HEK293 (cell line): ENCODE measurements at regions not wholly inside any gene's neighbourhood (a gene's known extent, or its start where the extent isn't known, plus 50 kb on each side); places are given as distances from the start of the nearest gene placed in this dataset.

Experiments
- CTCF ChIP-seq: fragments of 450-650 bp; formaldehyde crosslinking; IDR thresholded peaks from 2 replicates; pipeline ENCODE4 v1.5.1; 2016; ENCODE audit warnings: missing biosample characterization, missing genetic modification characterization
- ELK4 ChIP-seq: IDR thresholded peaks from 2 replicates; pipeline ENCODE4 v1.6.1; 2011; ENCODE audit warnings: mild to moderate bottlenecking, low read depth, low read length, borderline replicate concordance
- FEZF1 ChIP-seq: fragments of 450-650 bp; formaldehyde crosslinking; IDR thresholded peaks from 2 replicates; pipeline ENCODE4 v1.5.1; 2016; ENCODE audit warnings: missing biosample characterization, missing genetic modification characterization
- GLI2 ChIP-seq: fragments of 450-650 bp; formaldehyde crosslinking; IDR thresholded peaks from 2 replicates; pipeline ENCODE4; 2017; ENCODE audit warnings: missing biosample characterization, missing genetic modification characterization, low read depth, borderline replicate concordance
- KLF7 ChIP-seq: fragments of 450-650 bp; formaldehyde crosslinking; IDR thresholded peaks from 2 replicates; pipeline ENCODE4 v1.5.1; 2016; ENCODE audit warnings: missing biosample characterization, missing genetic modification characterization, borderline replicate concordance
- KLF9 ChIP-seq: fragments of 450-650 bp; formaldehyde crosslinking; IDR thresholded peaks from 2 replicates; pipeline ENCODE4 v1.5.1; 2016; ENCODE audit warnings: missing biosample characterization, missing genetic modification characterization, low read depth
- SP3 ChIP-seq: fragments of 450-650 bp; formaldehyde crosslinking; IDR thresholded peaks from 2 replicates; pipeline ENCODE4 v1.5.1; 2016; ENCODE audit warnings: missing biosample characterization, missing genetic modification characterization
- TRIM28 ChIP-seq: IDR thresholded peaks from 2 replicates; pipeline ENCODE4 v1.6.1; 2011; ENCODE audit warnings: low read length, control low read depth, borderline replicate concordance
- ZBTB44 ChIP-seq: fragments of 450-650 bp; IDR thresholded peaks from 2 replicates; pipeline ENCODE4 v1.5.1; 2018; ENCODE audit warnings: missing biosample characterization, mild to moderate bottlenecking, missing genetic modification characterization
- ZBTB48 ChIP-seq: fragments of 450-650 bp; formaldehyde crosslinking; IDR thresholded peaks from 2 replicates; pipeline ENCODE4 v1.5.1; 2016; ENCODE audit warnings: missing biosample characterization, missing genetic modification characterization
- ZFP37 ChIP-seq: fragments of 450-650 bp; formaldehyde crosslinking; IDR thresholded peaks from 2 replicates; pipeline ENCODE4 v1.5.1; 2016; ENCODE audit warnings: missing biosample characterization, missing genetic modification characterization
- ZIC2 ChIP-seq: fragments of 450-650 bp; formaldehyde crosslinking; IDR thresholded peaks from 2 replicates; pipeline ENCODE4 v1.5.1; 2016; ENCODE audit warnings: missing biosample characterization, missing genetic modification characterization
- ZNF157 ChIP-seq: fragments of 450-650 bp; formaldehyde crosslinking; IDR thresholded peaks from 2 replicates; pipeline ENCODE4 v1.5.1; 2016; ENCODE audit warnings: missing biosample characterization, missing genetic modification characterization
- ZNF169 ChIP-seq: fragments of 450-650 bp; formaldehyde crosslinking; IDR thresholded peaks from 2 replicates; pipeline ENCODE4 v1.5.1; 2016; ENCODE audit warnings: missing biosample characterization, missing genetic modification characterization
- ZNF2 ChIP-seq: fragments of 450-650 bp; formaldehyde crosslinking; IDR thresholded peaks from 2 replicates; pipeline ENCODE4 v1.5.1; 2016; ENCODE audit warnings: missing biosample characterization, missing genetic modification characterization
- ZNF26 ChIP-seq: fragments of 450-650 bp; formaldehyde crosslinking; IDR thresholded peaks from 2 replicates; pipeline ENCODE4 v1.5.1; 2016; ENCODE audit warnings: missing biosample characterization, missing genetic modification characterization
- ZNF266 ChIP-seq: fragments of 450-650 bp; formaldehyde crosslinking; IDR thresholded peaks from 2 replicates; pipeline ENCODE4 v1.5.1; 2016; ENCODE audit warnings: missing biosample characterization, missing genetic modification characterization, low read depth
- ZNF311 ChIP-seq: fragments of 450-650 bp; formaldehyde crosslinking; IDR thresholded peaks from 2 replicates; pipeline ENCODE4 v1.5.1; 2017; ENCODE audit warnings: missing biosample characterization, missing genetic modification characterization, borderline replicate concordance
- ZNF341 ChIP-seq: fragments of 450-650 bp; formaldehyde crosslinking; IDR thresholded peaks from 2 replicates; pipeline ENCODE4; 2016; ENCODE audit warnings: low read depth, missing biosample characterization, missing genetic modification characterization
- ZNF350 ChIP-seq: fragments of 450-650 bp; formaldehyde crosslinking; IDR thresholded peaks from 2 replicates; pipeline ENCODE4 v1.5.0; 2017; ENCODE audit warnings: missing biosample characterization, mild to moderate bottlenecking, missing genetic modification characterization
- ZNF433 ChIP-seq: fragments of 450-650 bp; formaldehyde crosslinking; IDR thresholded peaks from 2 replicates; pipeline ENCODE4 v1.5.1; 2016; ENCODE audit warnings: missing biosample characterization, missing genetic modification characterization, low read depth
- ZNF513 ChIP-seq: fragments of 450-650 bp; IDR thresholded peaks from 2 replicates; pipeline ENCODE4 v1.5.1; 2018; ENCODE audit warnings: missing biosample characterization, missing genetic modification characterization
- ZNF529 ChIP-seq: fragments of 450-650 bp; formaldehyde crosslinking; IDR thresholded peaks from 2 replicates; pipeline ENCODE4 v1.5.1; 2017; ENCODE audit warnings: missing genetic modification characterization, missing biosample characterization; ENCODE audit not compliant: insufficient replicate concordance
- ZNF544 ChIP-seq: fragments of 450-650 bp; formaldehyde crosslinking; IDR thresholded peaks from 2 replicates; pipeline ENCODE4 v1.5.0; 2017; ENCODE audit warnings: missing biosample characterization, missing genetic modification characterization
- ZNF548 ChIP-seq: fragments of 450-650 bp; formaldehyde crosslinking; IDR thresholded peaks from 2 replicates; pipeline ENCODE4 v1.5.1; 2016; ENCODE audit warnings: missing biosample characterization, missing genetic modification characterization
- ZNF549 ChIP-seq: fragments of 450-650 bp; IDR thresholded peaks from 2 replicates; pipeline ENCODE4 v1.5.1; 2018; ENCODE audit warnings: missing biosample characterization, missing genetic modification characterization, mild to moderate bottlenecking, inconsistent platforms, moderate library complexity
- ZNF560 ChIP-seq: fragments of 450-650 bp; formaldehyde crosslinking; IDR thresholded peaks from 2 replicates; pipeline ENCODE4 v1.5.1; 2017; ENCODE audit warnings: missing biosample characterization, missing genetic modification characterization, borderline replicate concordance
- ZNF561 ChIP-seq: fragments of 450-650 bp; IDR thresholded peaks from 2 replicates; pipeline ENCODE4 v1.5.1; 2018; ENCODE audit warnings: missing biosample characterization, missing genetic modification characterization, borderline replicate concordance
- ZNF660 ChIP-seq: fragments of 450-650 bp; IDR thresholded peaks from 2 replicates; pipeline ENCODE4 v1.5.1; 2018; ENCODE audit warnings: missing biosample characterization, mild to moderate bottlenecking, missing genetic modification characterization
- ZNF677 ChIP-seq: fragments of 450-650 bp; IDR thresholded peaks from 2 replicates; pipeline ENCODE4 v1.5.0; 2018; ENCODE audit warnings: missing biosample characterization, mild to moderate bottlenecking, missing genetic modification characterization, moderate library complexity
- ZSCAN23 ChIP-seq: fragments of 450-650 bp; formaldehyde crosslinking; IDR thresholded peaks from 2 replicates; pipeline ENCODE4 v1.5.1; 2016; ENCODE audit warnings: missing biosample characterization, missing genetic modification characterization
- ZSCAN30 ChIP-seq: fragments of 450-650 bp; IDR thresholded peaks from 2 replicates; pipeline ENCODE4 v1.5.1; 2018; ENCODE audit warnings: missing biosample characterization, mild to moderate bottlenecking, missing genetic modification characterization, moderate library complexity
- ZSCAN4 ChIP-seq: fragments of 450-650 bp; formaldehyde crosslinking; IDR thresholded peaks from 2 replicates; pipeline ENCODE4 v1.5.1; 2017; ENCODE audit warnings: missing biosample characterization, missing genetic modification characterization

- TF ChIP-seq ZNF26 (tag by site-specific recombination), result no peak
- no peak for TF ChIP-seq ZNF529 (tag by site-specific recombination)
- TF ChIP-seq ZNF677, result no peak
- TF ChIP-seq ZSCAN23, result no peak
- TF ChIP-seq ZNF548 (tag by site-specific recombination), result no peak
- TF ChIP-seq ZSCAN4, result no peak
- TF ChIP-seq ZNF266 (tag by site-specific recombination), result no peak
- 0 out of 2 replicates have a peak, but pooled peaks have one; percentile 34 for TF ChIP-seq ZBTB48 (tag by site-specific recombination)
- no peak for TF ChIP-seq ZNF433 (tag by site-specific recombination)
- 0 out of 2 replicates have a peak, but pooled peaks have one; percentile 32 for TF ChIP-seq ZNF513 (tag by site-specific recombination)
- TF ChIP-seq CTCF, result no peak
- no peak for TF ChIP-seq ELK4
- no peak for TF ChIP-seq KLF7 (tag by site-specific recombination)
- no peak for TF ChIP-seq GLI2 (tag by site-specific recombination)
- peak; percentile 41; the same call in 1 of the 2 replicates for TF ChIP-seq ZIC2 (tag by site-specific recombination)
- no peak for TF ChIP-seq ZNF2 (tag by site-specific recombination)
- 0 out of 2 replicates have a peak, but pooled peaks have one; percentile 5 for TF ChIP-seq ZNF157 (tag by site-specific recombination)
- TF ChIP-seq SP3 (tag by site-specific recombination), result 0 out of 2 replicates have a peak, but pooled peaks have one; percentile 9
- no peak for TF ChIP-seq ZNF169 (tag by site-specific recombination)
- TF ChIP-seq ZNF549 (tag by site-specific recombination), result no peak
- TF ChIP-seq ZNF311, result no peak
- TF ChIP-seq ZNF341 (tag by site-specific recombination), result no peak
- TF ChIP-seq ZFP37 (tag by site-specific recombination), result no peak
- no peak for TF ChIP-seq ZNF544 (tag by site-specific recombination)
- peak; percentile 36; the same call in 1 of the 2 replicates for TF ChIP-seq TRIM28
- no peak for TF ChIP-seq KLF9
- TF ChIP-seq ZNF560 (tag by site-specific recombination), result no peak
- TF ChIP-seq ZNF561 (tag by site-specific recombination), result no peak; the same call in 1 of the 2 replicates
- TF ChIP-seq ZSCAN30, result peak; percentile 46; the same call in 1 of the 2 replicates
- TF ChIP-seq ZNF660 (tag by site-specific recombination), result 0 out of 2 replicates have a peak, but pooled peaks have one; percentile 26
- no peak for TF ChIP-seq ZNF350
- peak; percentile 35; the same call in 1 of the 2 replicates for TF ChIP-seq ZBTB44 (tag by site-specific recombination)
- TF ChIP-seq FEZF1 (tag by site-specific recombination), result peak; percentile 51; the same call in 1 of the 2 replicates
Observed at GRCh38 chr7:149707448-149707886, 65.9 kb downstream of the ZNF467 start (continued).
